HFF-Myc (cell line): ENCODE measurements at regions not wholly inside any gene's neighbourhood (a gene's known extent, or its start where the extent isn't known, plus 50 kb on each side); places are given as distances from the start of the nearest gene placed in this dataset.
"Not testable (repeated sequence)": the region's sequence is repeated elsewhere in the genome, so short reads cannot be mapped to it uniquely, and the experiment has no call there.

Source experiments
- DNase-seq: peaks from one replicate; pipeline ENCODE4 v3.0.0-alpha.2; 2011; ENCODE audit warnings: low read depth; ENCODE audit errors: extremely low read depth
- H3K4me3 ChIP-seq: replicated peaks from 2 replicates; pipeline ENCODE4 v1.5.1; 2011; ENCODE audit warnings: low read depth, mild to moderate bottlenecking, control low read depth, low read length
- TF ChIP-seq, protein P1 (sequence below): IDR thresholded peaks from 2 replicates; pipeline ENCODE4 v1.5.1; 2012; ENCODE audit warnings: mild to moderate bottlenecking, low read depth, low read length, control low read depth; ENCODE audit errors: missing control alignments

- TF ChIP-seq, protein P1, sequence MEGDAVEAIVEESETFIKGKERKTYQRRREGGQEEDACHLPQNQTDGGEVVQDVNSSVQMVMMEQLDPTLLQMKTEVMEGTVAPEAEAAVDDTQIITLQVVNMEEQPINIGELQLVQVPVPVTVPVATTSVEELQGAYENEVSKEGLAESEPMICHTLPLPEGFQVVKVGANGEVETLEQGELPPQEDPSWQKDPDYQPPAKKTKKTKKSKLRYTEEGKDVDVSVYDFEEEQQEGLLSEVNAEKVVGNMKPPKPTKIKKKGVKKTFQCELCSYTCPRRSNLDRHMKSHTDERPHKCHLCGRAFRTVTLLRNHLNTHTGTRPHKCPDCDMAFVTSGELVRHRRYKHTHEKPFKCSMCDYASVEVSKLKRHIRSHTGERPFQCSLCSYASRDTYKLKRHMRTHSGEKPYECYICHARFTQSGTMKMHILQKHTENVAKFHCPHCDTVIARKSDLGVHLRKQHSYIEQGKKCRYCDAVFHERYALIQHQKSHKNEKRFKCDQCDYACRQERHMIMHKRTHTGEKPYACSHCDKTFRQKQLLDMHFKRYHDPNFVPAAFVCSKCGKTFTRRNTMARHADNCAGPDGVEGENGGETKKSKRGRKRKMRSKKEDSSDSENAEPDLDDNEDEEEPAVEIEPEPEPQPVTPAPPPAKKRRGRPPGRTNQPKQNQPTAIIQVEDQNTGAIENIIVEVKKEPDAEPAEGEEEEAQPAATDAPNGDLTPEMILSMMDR: no peak
- DNase-seq: no peak
- H3K4me3 ChIP-seq: no peak overlapping the region
These were observed 619.2 kb upstream of the LRFN5 start for GRCh38 chr14:40987481-40987880.

- no peak overlapping the region for H3K4me3 ChIP-seq
- TF ChIP-seq, protein P1: no peak
- DNase-seq: no peak
These were observed 620.0 kb upstream of the LRFN5 start for GRCh38 chr14:40986655-40987054.

GRCh38 chr14:40985584-40985983 is 621.1 kb upstream of the LRFN5 start:
- H3K4me3 ChIP-seq: no peak overlapping the region
- TF ChIP-seq, protein P1: no peak
- no peak for DNase-seq

- TF ChIP-seq, protein P1: no peak
- H3K4me3 ChIP-seq: no peak overlapping the region
- no peak for DNase-seq
These were observed 623.1 kb upstream of the LRFN5 start for GRCh38 chr14:40983604-40984003.

DNA sequence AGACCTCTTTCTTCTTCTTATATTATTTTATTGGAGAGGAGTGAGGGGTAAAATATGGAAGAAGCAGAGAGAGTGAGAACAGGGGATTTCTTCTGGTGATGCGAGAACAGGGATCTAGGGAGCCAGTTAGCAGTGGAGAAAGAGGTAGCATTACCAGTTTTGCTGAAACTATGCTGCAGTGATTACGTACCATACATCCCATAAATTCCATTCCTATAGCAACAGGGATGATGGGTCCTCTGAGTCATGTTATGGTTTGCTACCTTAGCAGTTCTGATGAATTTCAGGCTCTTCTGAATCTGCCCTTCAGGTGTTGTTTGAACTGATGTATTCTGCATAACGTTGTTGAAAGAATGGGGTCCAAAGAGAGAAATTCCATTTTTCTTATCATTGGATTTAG is 625.4 kb upstream of the LRFN5 start:
- TF ChIP-seq, protein P1: no peak
- H3K4me3 ChIP-seq: no peak overlapping the region
- DNase-seq: no peak

DNA sequence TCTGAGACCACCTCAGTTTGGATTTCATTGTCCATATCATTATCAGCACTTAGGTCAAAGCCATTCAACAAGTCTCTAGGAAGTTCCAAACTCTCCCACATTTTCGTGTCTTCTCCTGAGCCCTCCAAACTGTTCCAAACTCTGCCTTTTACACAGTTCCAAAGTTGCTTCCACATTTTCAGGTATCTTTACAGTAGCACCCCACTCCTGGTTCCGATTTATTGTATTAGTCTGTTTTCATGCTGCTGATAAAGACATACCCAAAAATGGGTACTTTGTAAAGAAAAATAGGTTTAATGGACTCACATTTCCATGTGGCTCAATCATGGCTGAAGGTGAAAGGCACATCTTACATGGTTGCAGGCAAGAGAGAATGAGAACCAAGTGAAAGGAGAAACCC is 646.4 kb upstream of the LRFN5 start:
- H3K4me3 ChIP-seq, DNase-seq: not testable (repeated sequence)

DNA sequence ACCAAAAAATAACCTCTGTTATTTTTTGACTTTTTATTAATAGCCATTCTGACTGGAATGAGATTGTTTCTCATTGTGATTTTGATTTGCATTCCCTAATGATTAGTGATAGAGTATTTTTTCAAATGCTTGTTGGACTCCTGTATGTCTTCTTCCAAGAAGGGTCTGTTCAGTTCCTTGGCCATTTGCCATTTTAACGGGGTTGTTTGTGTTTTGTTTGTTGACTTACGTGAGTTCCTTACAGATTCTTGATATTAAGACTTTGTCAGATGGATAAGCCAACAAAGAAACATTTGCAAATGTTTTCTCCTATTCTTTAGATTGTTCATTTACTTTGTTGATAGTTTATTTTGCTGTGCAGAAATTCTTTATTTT is 651.6 kb upstream of the LRFN5 start:
- no peak for DNase-seq
- no peak overlapping the region for H3K4me3 ChIP-seq
- TF ChIP-seq, protein P1: no peak

GRCh38 chr14:40954448-40955130 is 652.1 kb upstream of the LRFN5 start:
- not testable (repeated sequence) for H3K4me3 ChIP-seq, DNase-seq
